ENCODE measurements at regions not wholly inside any gene's neighbourhood (a gene's known extent, or its start where the extent isn't known, plus 50 kb on each side); places are given as distances from the start of the nearest gene placed in this dataset.

- Mint-ChIP-seq H3K9me3 (no peaks in the 10 kb centered on the region), H3K36me3 (ENCODE audit: low read depth) (no peaks in the 10 kb centered on the region), H3K4me1 (ENCODE audit: low read depth) (no peaks in the 10 kb centered on the region), H3K27ac (no peak overlapping the region), H3K4me3 (no peak overlapping the region), H3K27me3 (peaks cover 27% of the 10 kb centered on the region)
Observed at GRCh38 chr3:194780706-194781105, 95.0 kb downstream of the FAM43A start.

GRCh38 chr3:194781617-194782016, 95.9 kb downstream of the FAM43A start:
- Mint-ChIP-seq H3K4me3 (no peak overlapping the region), H3K36me3 (ENCODE audit: low read depth) (no peaks in the 10 kb centered on the region), H3K27me3 (peaks cover 22% of the 10 kb centered on the region), H3K4me1 (ENCODE audit: low read depth) (no peaks in the 10 kb centered on the region), H3K27ac (no peak overlapping the region), H3K9me3 (no peaks in the 10 kb centered on the region)

- H3K36me3 Mint-ChIP-seq (ENCODE audit: low read depth), result no peaks in the 10 kb centered on the region
- H3K27ac Mint-ChIP-seq, result peak overlapping the region; percentile 24
- peaks cover 22% of the 10 kb centered on the region for H3K27me3 Mint-ChIP-seq
- H3K4me3 Mint-ChIP-seq, result no peak overlapping the region
- no peaks in the 10 kb centered on the region for H3K9me3 Mint-ChIP-seq
- no peaks in the 10 kb centered on the region for H3K4me1 Mint-ChIP-seq (ENCODE audit: low read depth)
Observed at GRCh38 chr3:194782698-194783404, 97.2 kb downstream of the FAM43A start.

- Mint-ChIP-seq H3K27ac (no peak overlapping the region), H3K4me1 (ENCODE audit: low read depth) (no peaks in the 10 kb centered on the region), H3K27me3 (peaks cover 11% of the 10 kb centered on the region), H3K36me3 (ENCODE audit: low read depth) (no peaks in the 10 kb centered on the region), H3K9me3 (no peaks in the 10 kb centered on the region), H3K4me3 (no peak overlapping the region)
Observed at GRCh38 chr3:194784361-194784760, 98.7 kb downstream of the FAM43A start.

GRCh38 chr3:194785315-194785714, 99.6 kb downstream of the FAM43A start:
- Mint-ChIP-seq H3K27me3 (peaks cover 4% of the 10 kb centered on the region), H3K9me3 (no peaks in the 10 kb centered on the region), H3K4me3 (no peak overlapping the region), H3K27ac (no peak overlapping the region), H3K4me1 (ENCODE audit: low read depth) (no peaks in the 10 kb centered on the region), H3K36me3 (ENCODE audit: low read depth) (no peaks in the 10 kb centered on the region)

- H3K27ac Mint-ChIP-seq, result no peak overlapping the region
- no peaks in the 10 kb centered on the region for H3K36me3 Mint-ChIP-seq (ENCODE audit: low read depth)
- no peaks in the 10 kb centered on the region for H3K4me1 Mint-ChIP-seq (ENCODE audit: low read depth)
Observed at GRCh38 chr3:194787072-194787471, 101.4 kb downstream of the FAM43A start.

GRCh38 chr3:194787650-194788049, 102.0 kb downstream of the FAM43A start:
- Mint-ChIP-seq H3K9me3 (no peaks in the 10 kb centered on the region), H3K4me3 (no peak overlapping the region), H3K27me3 (peaks cover 4% of the 10 kb centered on the region), H3K36me3 (ENCODE audit: low read depth) (no peaks in the 10 kb centered on the region), H3K4me1 (ENCODE audit: low read depth) (no peaks in the 10 kb centered on the region), H3K27ac (no peak overlapping the region)

More at GRCh38 chr3:194787072-194787471, 101.4 kb downstream of the FAM43A start:
- H3K9me3 Mint-ChIP-seq, result no peaks in the 10 kb centered on the region
- H3K27me3 Mint-ChIP-seq, result peaks cover 4% of the 10 kb centered on the region
- H3K4me3 Mint-ChIP-seq, result no peak overlapping the region

- H3K4me3 Mint-ChIP-seq, result no peak overlapping the region
- H3K36me3 Mint-ChIP-seq (ENCODE audit: low read depth), result peaks cover 4% of the 10 kb centered on the region
- H3K27ac Mint-ChIP-seq, result no peak overlapping the region
- H3K9me3 Mint-ChIP-seq, result peaks cover 15% of the 10 kb centered on the region
- H3K4me1 Mint-ChIP-seq (ENCODE audit: low read depth), result no peaks in the 10 kb centered on the region
- no peaks in the 10 kb centered on the region for H3K27me3 Mint-ChIP-seq
Observed at GRCh38 chr3:194792368-194792767, 106.7 kb downstream of the FAM43A start.

- Mint-ChIP-seq H3K27ac (no peak overlapping the region), H3K4me3 (no peak overlapping the region), H3K27me3 (no peaks in the 10 kb centered on the region), H3K4me1 (ENCODE audit: low read depth) (no peaks in the 10 kb centered on the region), H3K36me3 (ENCODE audit: low read depth) (peaks cover 4% of the 10 kb centered on the region), H3K9me3 (peaks cover 15% of the 10 kb centered on the region)
Observed at GRCh38 chr3:194797555-194798250, 112.0 kb downstream of the FAM43A start.

GRCh38 chr3:194798486-194798885, 112.8 kb downstream of the FAM43A start:
- Mint-ChIP-seq H3K4me3 (no peak overlapping the region), H3K27ac (no peak overlapping the region), H3K4me1 (ENCODE audit: low read depth) (no peaks in the 10 kb centered on the region), H3K27me3 (no peaks in the 10 kb centered on the region), H3K9me3 (peaks cover 15% of the 10 kb centered on the region), H3K36me3 (ENCODE audit: low read depth) (peaks cover 4% of the 10 kb centered on the region)

- Mint-ChIP-seq H3K4me1 (ENCODE audit: low read depth) (no peaks in the 10 kb centered on the region), H3K27me3 (peaks cover under 1% of the 10 kb centered on the region), H3K27ac (no peak overlapping the region), H3K4me3 (no peak overlapping the region), H3K9me3 (peaks cover 13% of the 10 kb centered on the region), H3K36me3 (ENCODE audit: low read depth) (peaks cover 4% of the 10 kb centered on the region)
Observed at GRCh38 chr3:194800002-194800401, 114.3 kb downstream of the FAM43A start.

GRCh38 chr3:194801461-194802432, 116.1 kb downstream of the FAM43A start:
- no peaks in the 10 kb centered on the region for H3K4me1 Mint-ChIP-seq (ENCODE audit: low read depth)
- no peaks in the 10 kb centered on the region for H3K36me3 Mint-ChIP-seq (ENCODE audit: low read depth)
- peaks cover 7% of the 10 kb centered on the region for H3K27me3 Mint-ChIP-seq
- no peak overlapping the region for H3K27ac Mint-ChIP-seq
- H3K9me3 Mint-ChIP-seq, result peaks cover under 1% of the 10 kb centered on the region
- H3K4me3 Mint-ChIP-seq, result no peak overlapping the region

GRCh38 chr3:194804796-194805195, 119.1 kb downstream of the FAM43A start:
- Mint-ChIP-seq H3K27ac (no peak overlapping the region), H3K4me1 (ENCODE audit: low read depth) (no peaks in the 10 kb centered on the region), H3K27me3 (peaks cover 7% of the 10 kb centered on the region), H3K9me3 (no peaks in the 10 kb centered on the region), H3K36me3 (ENCODE audit: low read depth) (no peaks in the 10 kb centered on the region), H3K4me3 (no peak overlapping the region)

- Mint-ChIP-seq H3K4me1 (ENCODE audit: low read depth) (peaks cover 3% of the 10 kb centered on the region), H3K9me3 (no peaks in the 10 kb centered on the region), H3K4me3 (no peak overlapping the region), H3K27me3 (peaks cover 10% of the 10 kb centered on the region), H3K36me3 (ENCODE audit: low read depth) (no peaks in the 10 kb centered on the region), H3K27ac (no peak overlapping the region)
Observed at GRCh38 chr3:194805546-194805945, 119.9 kb downstream of the FAM43A start.
